ENCODE measurements at regions not wholly inside any gene's neighbourhood (a gene's known extent, or its start where the extent isn't known, plus 50 kb on each side); places are given as distances from the start of the nearest gene placed in this dataset.
"Not testable (repeated sequence)": the region's sequence is repeated elsewhere in the genome, so short reads cannot be mapped to it uniquely, and the experiment has no call there.

DNA sequence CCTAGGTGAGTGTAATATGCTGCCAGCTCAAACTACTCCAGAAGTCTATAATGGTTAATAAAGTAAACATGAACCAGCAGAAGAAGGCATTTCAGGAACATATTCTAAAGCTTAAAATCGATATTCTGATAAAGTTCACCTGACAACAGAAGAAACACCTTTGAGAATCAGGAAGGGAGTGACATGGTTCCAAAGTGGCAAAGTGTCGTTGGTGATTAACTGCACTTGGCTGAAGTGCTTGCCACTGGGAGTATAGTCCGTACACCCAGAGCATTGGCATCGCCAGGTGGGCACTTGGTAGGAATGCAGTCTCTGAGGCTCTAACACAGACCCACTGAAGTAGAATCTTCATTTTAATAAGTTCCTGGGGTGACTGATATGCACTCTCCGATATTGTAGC is 76.0 kb upstream of the H2AZ1 start:
- DNase-seq (ENCODE audit: low read depth) = no peak

DNA sequence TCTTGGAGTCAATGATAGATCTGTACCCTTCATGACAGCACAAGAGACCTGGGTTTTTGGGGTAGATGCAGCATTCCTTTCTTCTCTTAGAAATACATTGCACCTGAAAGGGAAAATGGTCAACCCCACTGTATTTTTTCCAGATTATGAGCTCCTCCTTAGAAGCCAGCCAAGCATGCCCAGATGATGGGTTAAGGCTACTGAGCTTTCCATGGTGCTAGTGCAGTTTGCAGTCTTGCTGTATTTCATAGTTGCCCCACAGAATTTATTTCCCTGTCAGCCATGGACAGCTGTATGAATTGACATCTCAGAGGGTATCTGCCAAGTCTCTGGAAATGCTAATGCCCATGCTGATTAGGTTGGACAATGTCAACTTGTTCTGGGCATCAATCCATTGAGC is 73.7 kb upstream of the H2AZ1 start:
- DNase-seq (ENCODE audit: low read depth) = no peak

DNA sequence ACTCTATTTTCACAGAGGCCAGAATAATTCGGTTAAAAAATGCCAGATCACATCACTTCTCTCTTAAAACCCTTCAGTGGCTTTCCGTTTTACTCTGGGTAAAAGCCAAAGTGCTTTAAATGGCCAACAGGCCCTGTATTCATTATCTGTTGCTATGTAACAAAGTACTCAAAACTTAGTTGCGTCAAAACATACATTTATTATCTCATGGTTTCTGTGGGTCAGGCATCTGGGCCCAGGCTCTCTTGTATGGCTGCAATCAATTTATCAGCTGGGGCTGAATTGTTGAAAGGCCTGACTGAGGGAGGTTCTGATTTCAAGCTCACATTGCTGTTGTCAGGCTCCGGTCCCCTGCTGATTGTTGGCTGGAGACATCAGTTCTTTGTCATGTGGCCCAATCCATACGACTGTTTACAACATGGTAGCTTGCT is 72.7 kb upstream of the H2AZ1 start:
- no peak for DNase-seq (ENCODE audit: low read depth)

DNA sequence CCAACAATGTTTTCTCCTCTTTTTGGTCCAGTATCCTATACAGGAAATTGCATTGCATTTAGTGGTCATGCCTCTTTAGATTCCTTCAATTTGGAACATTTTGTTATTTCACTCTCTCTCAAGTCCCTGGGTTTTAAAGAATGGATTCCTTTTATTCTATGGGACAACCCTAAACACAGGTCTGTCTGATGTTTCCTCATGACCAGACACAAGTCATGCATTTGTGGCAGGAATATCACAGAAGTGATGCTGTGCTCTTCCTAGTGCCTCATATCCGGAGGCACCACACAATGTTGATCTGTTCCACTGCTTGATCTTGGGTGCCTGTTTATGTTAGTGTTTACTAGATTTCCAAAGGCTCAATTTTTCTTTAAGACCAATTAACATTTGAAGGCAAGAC is 69.7 kb upstream of the H2AZ1 start:
- DNase-seq (ENCODE audit: low read depth) = no peak

DNA sequence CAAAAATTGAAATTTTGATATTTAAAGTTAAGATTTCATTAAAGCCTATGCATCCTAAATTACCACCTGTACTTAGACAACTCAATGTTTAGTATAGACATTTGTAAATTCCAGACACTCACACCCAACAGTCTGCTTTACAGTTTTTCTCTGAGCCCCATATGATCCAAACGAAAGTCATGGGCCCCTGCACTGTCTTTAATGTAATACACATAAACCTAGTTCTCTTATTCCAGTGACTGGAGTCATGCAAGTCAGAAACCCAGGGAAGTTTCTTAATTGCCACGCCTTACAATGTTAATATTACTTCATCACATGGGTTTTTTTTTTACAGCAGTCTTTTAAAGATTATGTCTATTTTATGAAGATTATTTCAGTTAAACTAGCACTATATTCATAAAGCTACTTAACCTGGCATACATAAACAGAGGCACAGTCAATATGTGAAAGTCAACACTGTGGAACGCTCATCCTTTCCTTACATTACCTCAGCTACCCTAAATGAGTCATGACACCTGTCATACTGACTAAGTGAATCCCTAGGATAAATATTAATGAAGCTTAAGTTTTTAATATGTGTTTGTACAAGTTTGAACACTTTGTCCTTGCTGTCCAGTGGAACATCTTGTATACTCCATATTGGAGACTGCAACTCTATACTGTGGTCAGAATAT is 67.7 kb upstream of the H2AZ1 start:
- no peak for DNase-seq (ENCODE audit: low read depth)

DNA sequence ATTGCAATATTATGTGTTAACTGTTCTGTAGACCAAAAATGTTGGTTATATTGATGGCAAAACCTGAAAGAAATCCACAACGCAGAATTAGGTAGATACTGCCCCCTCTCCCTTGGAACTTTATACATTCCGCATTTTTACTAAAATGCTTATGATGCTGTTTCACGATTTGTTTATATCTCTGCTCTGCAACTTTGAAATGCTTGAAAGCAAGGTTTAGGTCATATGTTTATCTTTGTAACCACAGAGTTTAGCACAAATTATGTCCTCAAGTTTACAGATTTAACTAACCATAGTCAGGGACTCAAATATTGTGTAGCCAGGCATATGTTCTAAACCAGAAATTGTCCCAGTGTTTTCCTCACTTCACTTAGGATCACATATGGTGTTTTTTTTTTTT is 66.1 kb upstream of the H2AZ1 start:
- DNase-seq (ENCODE audit: low read depth) = no peak

DNA sequence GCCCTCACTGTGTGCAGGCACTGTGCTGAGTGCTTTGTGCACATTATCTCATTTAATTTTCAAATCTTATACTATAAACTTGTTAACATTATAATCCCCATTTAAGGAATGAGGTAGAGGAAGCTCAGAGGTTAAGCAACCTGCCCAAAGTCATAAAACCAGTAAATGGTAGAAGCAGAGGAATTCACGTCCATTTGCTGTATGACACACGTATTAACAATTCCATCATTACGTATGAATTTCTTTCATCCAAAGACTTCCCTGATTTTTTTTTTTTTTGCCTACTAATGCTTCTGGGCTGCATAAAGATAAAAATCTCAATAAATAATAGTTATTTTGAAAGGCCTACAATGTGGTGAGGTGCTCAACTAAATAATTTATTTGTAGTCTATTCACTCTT is 64.5 kb upstream of the H2AZ1 start:
- DNase-seq (ENCODE audit: low read depth) = no peak

DNA sequence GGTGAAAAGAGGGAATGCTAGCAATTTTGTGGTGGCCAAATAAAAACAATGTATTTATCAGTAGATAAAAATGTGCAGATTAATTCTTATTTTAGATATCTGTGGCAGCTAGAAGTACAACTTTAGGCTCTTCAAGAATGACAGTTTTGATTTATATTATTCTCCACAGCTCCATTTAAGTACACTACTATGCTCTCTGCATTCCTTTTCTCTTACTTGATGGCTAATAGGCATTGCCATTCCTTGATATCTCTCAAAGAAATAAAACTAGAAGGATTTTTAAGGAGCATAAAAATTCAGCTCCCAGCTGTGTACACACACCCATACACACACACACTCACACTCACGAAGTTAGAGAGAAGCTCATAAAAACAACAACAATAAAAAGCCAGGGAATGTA is 59.4 kb upstream of the H2AZ1 start:
- no peak for DNase-seq (ENCODE audit: low read depth)

DNA sequence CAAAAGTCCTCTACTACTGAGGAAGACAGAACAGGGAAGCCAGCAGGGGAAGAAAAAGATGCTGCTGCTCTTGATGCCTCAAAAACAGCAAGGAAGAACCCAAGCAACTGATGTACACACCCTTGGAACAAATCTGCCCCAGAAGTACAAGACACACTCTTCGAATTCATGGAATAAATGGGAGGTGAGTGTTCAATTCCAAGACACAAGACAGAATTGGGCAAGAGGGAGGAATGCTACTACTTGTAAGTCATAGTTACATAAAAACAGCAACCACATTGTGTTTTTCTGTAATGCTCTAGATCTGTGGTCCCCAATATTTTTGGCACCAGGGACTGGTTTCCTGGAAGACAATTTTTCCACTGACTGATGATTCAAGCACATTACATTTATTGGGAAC is 58.0 kb upstream of the H2AZ1 start:
- peak; percentile 48 for DNase-seq (ENCODE audit: low read depth)

DNA sequence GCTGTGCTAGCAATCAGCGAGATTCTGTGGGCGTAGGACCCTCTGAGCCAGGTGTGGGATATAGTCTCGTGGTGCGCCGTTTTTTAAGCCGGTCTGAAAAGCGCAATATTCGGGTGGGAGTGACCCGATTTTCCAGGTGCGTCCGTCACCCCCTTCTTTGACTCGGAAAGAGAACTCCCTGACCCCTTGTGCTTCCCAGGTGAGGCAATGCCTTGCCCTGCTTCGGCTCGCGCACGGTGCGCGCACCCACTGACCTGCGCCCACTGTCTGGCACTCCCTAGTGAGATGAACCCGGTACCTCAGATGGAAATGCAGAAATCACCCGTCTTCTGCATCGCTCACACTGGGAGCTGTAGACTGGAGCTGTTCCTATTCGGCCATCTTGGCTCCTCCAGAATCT is 56.1 kb upstream of the H2AZ1 start:
- not testable (repeated sequence) for DNase-seq (ENCODE audit: low read depth)
